Common myeloid progenitor, CD34-positive (primary cell): ENCODE measurements at regions not wholly inside any gene's neighbourhood (a gene's known extent, or its start where the extent isn't known, plus 50 kb on each side); places are given as distances from the start of the nearest gene placed in this dataset.

ENCODE experiments used
- CTCF ChIA-PET: fragments of 350-600 bp; sonication (Branson Sonifier 250); formaldehyde crosslinking; loops from one replicate; lab custom pipeline; 2021; ENCODE audit warnings: antibody characterized with exemption; lab: Charles Lee
- POLR2A ChIA-PET: fragments of 350-600 bp; sonication (Branson Sonifier 250); formaldehyde crosslinking; loops from one replicate; lab custom pipeline; 2021; ENCODE audit warnings: antibody characterized with exemption; lab: Charles Lee
- DNase-seq, 3 donors: peaks; one replicate each; pipeline versions ENCODE4 v3.0.0 to v3.0.0-alpha.2; 2013
- H3K27ac ChIP-seq, 2 experiments: 1 replicate in 1 of 2; 2 replicates in 1 of 2; pipeline ENCODE4 v1.7.0; 2013; ENCODE audit warnings: inconsistent platforms in 2 of 2, low read length in 2 of 2, mild to moderate bottlenecking in 2 of 2, low read depth in 1 of 2, moderate library complexity in 1 of 2; ENCODE audit not compliant: severe bottlenecking in 2 of 2, insufficient read depth in 1 of 2, poor library complexity in 1 of 2
- H3K27me3 ChIP-seq, 5 experiments: replicated peaks in 2 of 5; 1 replicate in 3 of 5; 2 replicates in 2 of 5; pipeline versions ENCODE4 v1.6.1 to v1.7.0; 2013; ENCODE audit warnings: low read length in 4 of 5, mild to moderate bottlenecking in 2 of 5, moderate library complexity in 2 of 5, inconsistent platforms in 1 of 5; ENCODE audit not compliant: insufficient read depth in 5 of 5, control insufficient read depth in 4 of 5
- H3K36me3 ChIP-seq, 4 experiments: 1 replicate in 2 of 4; 2 replicates in 2 of 4; pipeline versions ENCODE4 v1.6.1 to v1.7.0; 2013; ENCODE audit warnings: low read length in 3 of 4, control low read depth in 1 of 4, mild to moderate bottlenecking in 1 of 4; ENCODE audit not compliant: control insufficient read depth in 4 of 4, insufficient read depth in 4 of 4
- H3K4me1 ChIP-seq, 4 experiments: 1 replicate in 3 of 4; 2 replicates in 1 of 4; pipeline versions ENCODE4 v1.6.1 to v1.7.1; 2013; ENCODE audit warnings: low read length in 3 of 4, mild to moderate bottlenecking in 3 of 4, control low read depth in 1 of 4, inconsistent platforms in 1 of 4, moderate library complexity in 1 of 4; ENCODE audit not compliant: control insufficient read depth in 4 of 4, insufficient read depth in 4 of 4; ENCODE audit errors: control extremely low read depth in 1 of 4
- H3K4me3 ChIP-seq, 7 experiments: 1 replicate in 4 of 7; 2 replicates in 3 of 7; pipeline versions ENCODE4 v1.5.1 to v1.7.0; 2013; ENCODE audit warnings: mild to moderate bottlenecking in 7 of 7, low read length in 6 of 7, moderate library complexity in 6 of 7, inconsistent platforms in 2 of 7, low read depth in 2 of 7, control low read depth in 1 of 7; ENCODE audit not compliant: insufficient read depth in 4 of 7, control insufficient read depth in 1 of 7; ENCODE audit errors: extremely low read depth in 1 of 7
- H3K9me3 ChIP-seq, 5 experiments: 1 replicate in 4 of 5; 2 replicates in 1 of 5; pipeline versions ENCODE4 v1.6.1 to v1.7.1; 2013; ENCODE audit warnings: low read length in 4 of 5, mild to moderate bottlenecking in 2 of 5, inconsistent platforms in 1 of 5, low read depth in 1 of 5, moderate library complexity in 1 of 5; ENCODE audit not compliant: control insufficient read depth in 4 of 5, insufficient read depth in 2 of 5; ENCODE audit errors: control extremely low read depth in 1 of 5
- WGBS: methylation state at CpG from one replicate; pipeline ENCODE4 v1.1.5; 2013; ENCODE audit not compliant: insufficient coverage; 5-methylcytosine and 5-hydroxymethylcytosine counted together

DNA sequence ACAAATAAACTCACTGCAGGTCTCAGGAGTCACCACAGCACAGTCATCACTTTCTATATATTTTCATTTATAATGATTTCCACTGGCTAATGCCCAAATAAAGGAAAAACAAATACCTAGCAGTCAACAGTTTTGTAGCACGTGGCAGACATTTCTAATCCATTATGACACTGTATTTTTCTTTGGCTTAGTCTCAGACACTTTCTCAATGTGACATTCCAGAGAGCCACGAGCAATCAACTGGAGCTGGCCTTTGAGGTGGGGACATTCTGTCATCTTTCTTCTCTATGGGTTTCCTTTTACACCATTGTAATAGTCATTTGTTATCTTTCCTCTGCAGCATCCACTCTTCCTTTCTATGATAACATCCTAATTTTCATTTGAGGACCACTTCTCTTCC lies 119.7 kb downstream of the WNT5A start:
- Histone ChIP-seq H3K4me3 (no peak overlapping the region), H3K36me3 (no peaks in the 10 kb centered on the region), H3K9me3 (no peaks in the 10 kb centered on the region), H3K4me1 (no peaks in the 10 kb centered on the region), H3K27ac (no peak overlapping the region), H3K27me3 (peaks cover 0 to 2% (median 0%) of the 10 kb centered on the region in 5 experiments)
- WGBS, result no CpG with 5 or more reads among the region's 2 CpGs
- ChIA-PET CTCF (no interaction called here), POLR2A (no interaction called here)
- no peak for DNase-seq

DNA sequence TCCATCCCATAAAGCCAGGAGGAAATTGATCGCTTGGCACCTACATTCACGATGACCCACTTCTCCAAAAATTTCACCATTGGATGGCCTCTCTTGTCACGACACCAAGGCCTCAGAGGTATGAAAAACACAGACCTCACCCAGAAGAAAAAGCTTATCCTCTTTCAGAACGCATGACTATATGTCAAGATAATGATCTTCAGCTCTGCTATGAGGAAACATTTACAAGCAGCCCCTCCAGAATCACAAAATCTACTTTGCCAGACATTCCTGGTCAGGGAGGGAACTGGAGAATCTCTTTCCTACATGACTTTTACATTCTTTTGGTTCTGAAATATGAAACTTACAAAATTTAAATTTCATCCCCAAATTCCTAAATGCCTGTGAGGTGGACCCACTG lies 122.7 kb downstream of the WNT5A start:
- Histone ChIP-seq H3K27ac (no peak overlapping the region), H3K4me1 (no peaks in the 10 kb centered on the region), H3K4me3 (no peak overlapping the region), H3K36me3 (no peaks in the 10 kb centered on the region), H3K9me3 (no peaks in the 10 kb centered on the region), H3K27me3 (peaks cover 0 to 2% (median 0%) of the 10 kb centered on the region in 5 experiments)
- ChIA-PET CTCF (no interaction called here), POLR2A (no interaction called here)
- WGBS, result 54% methylated on average over 3 of the region's 4 CpGs
- DNase-seq, result no peak

- Histone ChIP-seq H3K27ac (no peak overlapping the region), H3K36me3 (no peaks in the 10 kb centered on the region), H3K4me1 (no peaks in the 10 kb centered on the region), H3K4me3 (no peak overlapping the region), H3K9me3 (no peaks in the 10 kb centered on the region), H3K27me3 (peaks cover 0 to 2% (median 0%) of the 10 kb centered on the region in 5 experiments)
- no peak for DNase-seq
- POLR2A ChIA-PET, result no interaction called here
- CTCF ChIA-PET, result no interaction called here
- WGBS, result 90% methylated on average over 2 of the region's 3 CpGs
Measured at GRCh38 chr3:55362210-55362960, 124.7 kb downstream of the WNT5A start.

GRCh38 chr3:55357796-55358195 lies 129.3 kb downstream of the WNT5A start:
- DNase-seq, result no peak
- Histone ChIP-seq H3K36me3 (no peaks in the 10 kb centered on the region), H3K4me3 (no peak overlapping the region), H3K27ac (no peak overlapping the region), H3K9me3 (no peaks in the 10 kb centered on the region), H3K27me3 (no peaks in the 10 kb centered on the region), H3K4me1 (no peaks in the 10 kb centered on the region)
- ChIA-PET POLR2A (no interaction called here), CTCF (no interaction called here)
- 100% methylated on average over 1 of the region's 1 CpG for WGBS

DNA sequence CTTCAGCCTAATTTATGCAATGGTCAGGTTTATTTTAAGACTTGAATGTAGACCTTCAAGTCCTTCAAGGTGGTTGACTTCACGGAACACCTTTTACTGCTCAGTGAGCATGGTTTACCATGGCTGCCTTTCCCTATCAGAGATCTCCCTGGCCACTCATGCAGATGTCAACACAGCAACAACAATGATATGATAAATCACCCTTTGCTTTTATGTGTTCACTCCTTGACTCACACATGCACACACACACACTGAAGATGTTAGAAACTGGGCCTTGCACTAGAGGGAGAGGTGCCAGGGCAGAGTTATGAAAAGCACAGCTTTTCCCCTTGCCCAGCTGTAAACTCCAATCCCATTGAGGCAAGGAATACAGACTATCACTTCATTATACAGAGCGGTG lies 134.4 kb downstream of the WNT5A start:
- WGBS, result 100% methylated on average over 1 of the region's 2 CpGs
- CTCF ChIA-PET, result no interaction called here
- Histone ChIP-seq H3K36me3 (no peaks in the 10 kb centered on the region), H3K27me3 (no peaks in the 10 kb centered on the region), H3K9me3 (no peaks in the 10 kb centered on the region), H3K4me3 (no peak overlapping the region), H3K4me1 (no peaks in the 10 kb centered on the region), H3K27ac (no peak overlapping the region)
- POLR2A ChIA-PET, result no interaction called here
- no peak for DNase-seq

GRCh38 chr3:55349851-55350250 lies 137.3 kb downstream of the WNT5A start:
- no peaks in the 10 kb centered on the region for H3K36me3 ChIP-seq
- ChIA-PET POLR2A (no interaction called here), CTCF (no interaction called here)
- H3K27me3 ChIP-seq, result no peaks in the 10 kb centered on the region
- 88% methylated on average over 1 of the region's 1 CpG for WGBS
- no peaks in the 10 kb centered on the region for H3K9me3 ChIP-seq
- H3K4me3 ChIP-seq, result no peak overlapping the region
- no peaks in the 10 kb centered on the region for H3K4me1 ChIP-seq
- DNase-seq, result no peak
- no peak overlapping the region for H3K27ac ChIP-seq

- no peak overlapping the region for H3K4me3 ChIP-seq
- POLR2A ChIA-PET, result no interaction called here
- H3K27ac ChIP-seq, result no peak overlapping the region
- H3K27me3 ChIP-seq, result no peaks in the 10 kb centered on the region
- no peak for DNase-seq
- CTCF ChIA-PET, result no interaction called here
- no peaks in the 10 kb centered on the region for H3K9me3 ChIP-seq
- no peaks in the 10 kb centered on the region for H3K36me3 ChIP-seq
- no peaks in the 10 kb centered on the region for H3K4me1 ChIP-seq
Measured at GRCh38 chr3:55343486-55344357, 143.4 kb downstream of the WNT5A start.
